ENCODE measurements at regions not wholly inside any gene's neighbourhood (a gene's known extent, or its start where the extent isn't known, plus 50 kb on each side); places are given as distances from the start of the nearest gene placed in this dataset.
A peak's percentile ranks its signal among the peaks of the same experiment; 100 is the strongest.

DNA sequence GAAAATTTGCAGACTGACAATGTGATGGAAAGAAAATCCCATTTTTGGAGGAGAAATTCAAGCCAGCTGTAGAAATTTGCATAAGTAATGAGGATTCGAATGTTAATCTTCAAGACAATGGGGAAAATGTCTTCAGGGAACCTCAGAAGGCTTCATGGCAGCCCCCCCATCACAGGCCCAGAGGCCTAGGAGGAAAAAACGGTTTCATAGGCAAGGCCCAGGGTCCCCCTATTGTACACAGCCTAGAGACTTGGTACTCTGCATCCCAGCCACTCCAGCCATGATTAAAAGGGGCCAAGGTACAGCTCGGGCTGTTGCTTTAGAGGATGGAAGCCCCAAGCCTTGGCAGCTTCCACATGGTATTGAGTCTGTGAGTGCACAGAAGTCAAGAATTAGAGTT is 303.6 kb upstream of the PCDH7 start:
- TF ChIP-seq ZNF585B (tag by site-specific recombination; IDR thresholded peaks at IDR 0.05) = peak; percentile 82
- TF ChIP-seq TRIM28 (IDR thresholded peaks at IDR 0.05; ENCODE audit: borderline replicate concordance, low read length) = peak; percentile 39; the same call in 1 of the 2 replicates
- no peak for TF ChIP-seq ZNF785 (tag by site-specific recombination; IDR thresholded peaks at IDR 0.05)
- CTCF ChIA-PET = no interaction called here
- Histone ChIP-seq H3K9me3 (ENCODE audit: control insufficient read depth, insufficient read depth, low read depth, low read length) (no peaks in the 10 kb centered on the region), H3K4me1 (ENCODE audit: control insufficient read depth, insufficient read depth, low read length) (no peaks in the 10 kb centered on the region), H3K27ac (ENCODE audit: extremely low read depth, low read depth, low read length) (no peak overlapping the region), H3K36me3 (ENCODE audit: control insufficient read depth in 2 of 2, insufficient read depth in 1 of 2, low read length in 2 of 2) (no peaks in the 10 kb centered on the region), H3K4me3 (ENCODE audit: low read depth, low read length) (no peak overlapping the region)
- POLR2A ChIA-PET = no interaction called here

DNA sequence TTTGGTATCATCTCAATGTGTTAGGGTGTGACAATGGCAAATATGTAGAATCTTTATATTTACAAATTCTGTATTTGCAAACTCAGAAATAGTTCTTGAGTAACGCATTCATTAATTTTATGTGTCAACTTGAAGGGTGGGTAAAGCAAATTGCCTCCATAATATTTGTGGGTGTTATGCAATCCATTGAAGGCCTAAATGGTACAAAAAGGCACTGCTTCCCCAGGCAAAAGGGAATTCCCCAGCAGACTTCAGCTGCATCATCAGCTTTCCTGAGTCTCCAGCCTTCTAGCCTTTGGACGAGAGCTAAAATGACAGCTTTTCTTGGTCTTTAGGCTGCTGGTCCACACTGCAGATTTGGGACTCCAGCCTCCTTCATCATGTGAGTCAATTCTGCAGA is 292.2 kb upstream of the PCDH7 start:
- CTCF ChIA-PET = no interaction called here
- no peaks in the 10 kb centered on the region for H3K9me3 ChIP-seq (ENCODE audit: control insufficient read depth, insufficient read depth, low read depth, low read length)
- H3K36me3 ChIP-seq (ENCODE audit: control insufficient read depth in 2 of 2, insufficient read depth in 1 of 2, low read length in 2 of 2) = no peaks in the 10 kb centered on the region
- TF ChIP-seq ZNF112 (tag by site-specific recombination; IDR thresholded peaks at IDR 0.05) (no peak), ZNF76 (tag by site-specific recombination; IDR thresholded peaks at IDR 0.05; ENCODE audit: borderline replicate concordance, low read depth) (no peak), ZNF658 (tag by site-specific recombination; IDR thresholded peaks at IDR 0.05) (no peak), MZF1 (tag by site-specific recombination; IDR thresholded peaks at IDR 0.05; ENCODE audit: borderline replicate concordance) (no peak), KLF8 (tag by site-specific recombination; IDR thresholded peaks at IDR 0.05) (no peak), IKZF3 (tag by site-specific recombination; IDR thresholded peaks at IDR 0.05) (no peak), ZNF2 (tag by site-specific recombination; IDR thresholded peaks at IDR 0.05) (no peak), SETDB1 (IDR thresholded peaks at IDR 0.05; ENCODE audit: insufficient read length, low read length) (no peak), ZNF660 (tag by site-specific recombination; IDR thresholded peaks at IDR 0.05) (no peak), ZNF19 (tag by site-specific recombination; IDR thresholded peaks at IDR 0.05; ENCODE audit: low read depth) (no peak), ZNF335 (tag by site-specific recombination; conservative IDR thresholded peaks at IDR 0.05) (no peak), YY1 (tag by site-specific recombination; IDR thresholded peaks at IDR 0.05) (no peak), ZNF302 (tag by site-specific recombination; IDR thresholded peaks at IDR 0.05; ENCODE audit: low read depth) (no peak), HOXD13 (CRISPR knock-in tag; IDR thresholded peaks at IDR 0.05; ENCODE audit: borderline replicate concordance) (no peak)
- TF ChIP-seq, protein P1, sequence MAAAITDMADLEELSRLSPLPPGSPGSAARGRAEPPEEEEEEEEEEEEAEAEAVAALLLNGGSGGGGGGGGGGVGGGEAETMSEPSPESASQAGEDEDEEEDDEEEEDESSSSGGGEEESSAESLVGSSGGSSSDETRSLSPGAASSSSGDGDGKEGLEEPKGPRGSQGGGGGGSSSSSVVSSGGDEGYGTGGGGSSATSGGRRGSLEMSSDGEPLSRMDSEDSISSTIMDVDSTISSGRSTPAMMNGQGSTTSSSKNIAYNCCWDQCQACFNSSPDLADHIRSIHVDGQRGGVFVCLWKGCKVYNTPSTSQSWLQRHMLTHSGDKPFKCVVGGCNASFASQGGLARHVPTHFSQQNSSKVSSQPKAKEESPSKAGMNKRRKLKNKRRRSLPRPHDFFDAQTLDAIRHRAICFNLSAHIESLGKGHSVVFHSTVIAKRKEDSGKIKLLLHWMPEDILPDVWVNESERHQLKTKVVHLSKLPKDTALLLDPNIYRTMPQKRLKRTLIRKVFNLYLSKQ (tag by site-specific recombination; IDR thresholded peaks at IDR 0.05; ENCODE audit: borderline replicate concordance) = no peak
- TF ChIP-seq, protein P2, sequence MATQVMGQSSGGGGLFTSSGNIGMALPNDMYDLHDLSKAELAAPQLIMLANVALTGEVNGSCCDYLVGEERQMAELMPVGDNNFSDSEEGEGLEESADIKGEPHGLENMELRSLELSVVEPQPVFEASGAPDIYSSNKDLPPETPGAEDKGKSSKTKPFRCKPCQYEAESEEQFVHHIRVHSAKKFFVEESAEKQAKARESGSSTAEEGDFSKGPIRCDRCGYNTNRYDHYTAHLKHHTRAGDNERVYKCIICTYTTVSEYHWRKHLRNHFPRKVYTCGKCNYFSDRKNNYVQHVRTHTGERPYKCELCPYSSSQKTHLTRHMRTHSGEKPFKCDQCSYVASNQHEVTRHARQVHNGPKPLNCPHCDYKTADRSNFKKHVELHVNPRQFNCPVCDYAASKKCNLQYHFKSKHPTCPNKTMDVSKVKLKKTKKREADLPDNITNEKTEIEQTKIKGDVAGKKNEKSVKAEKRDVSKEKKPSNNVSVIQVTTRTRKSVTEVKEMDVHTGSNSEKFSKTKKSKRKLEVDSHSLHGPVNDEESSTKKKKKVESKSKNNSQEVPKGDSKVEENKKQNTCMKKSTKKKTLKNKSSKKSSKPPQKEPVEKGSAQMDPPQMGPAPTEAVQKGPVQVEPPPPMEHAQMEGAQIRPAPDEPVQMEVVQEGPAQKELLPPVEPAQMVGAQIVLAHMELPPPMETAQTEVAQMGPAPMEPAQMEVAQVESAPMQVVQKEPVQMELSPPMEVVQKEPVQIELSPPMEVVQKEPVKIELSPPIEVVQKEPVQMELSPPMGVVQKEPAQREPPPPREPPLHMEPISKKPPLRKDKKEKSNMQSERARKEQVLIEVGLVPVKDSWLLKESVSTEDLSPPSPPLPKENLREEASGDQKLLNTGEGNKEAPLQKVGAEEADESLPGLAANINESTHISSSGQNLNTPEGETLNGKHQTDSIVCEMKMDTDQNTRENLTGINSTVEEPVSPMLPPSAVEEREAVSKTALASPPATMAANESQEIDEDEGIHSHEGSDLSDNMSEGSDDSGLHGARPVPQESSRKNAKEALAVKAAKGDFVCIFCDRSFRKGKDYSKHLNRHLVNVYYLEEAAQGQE (tag by site-specific recombination; IDR thresholded peaks at IDR 0.05) = no peak
- TF ChIP-seq, protein P3, sequence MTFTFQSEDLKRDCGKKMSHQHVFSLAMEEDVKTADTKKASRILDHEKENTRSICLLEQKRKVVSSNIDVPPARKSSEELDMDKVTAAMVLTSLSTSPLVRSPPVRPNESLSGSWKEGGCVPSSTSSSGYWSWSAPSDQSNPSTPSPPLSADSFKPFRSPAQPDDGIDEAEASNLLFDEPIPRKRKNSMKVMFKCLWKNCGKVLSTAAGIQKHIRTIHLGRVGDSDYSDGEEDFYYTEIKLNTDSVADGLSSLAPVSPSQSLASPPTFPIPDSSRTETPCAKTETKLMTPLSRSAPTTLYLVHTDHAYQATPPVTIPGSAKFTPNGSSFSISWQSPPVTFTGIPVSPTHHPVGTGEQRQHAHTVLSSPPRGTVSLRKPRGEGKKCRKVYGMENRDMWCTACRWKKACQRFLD (tag by site-specific recombination; IDR thresholded peaks at IDR 0.05) = no peak
- TF ChIP-seq, protein P4, sequence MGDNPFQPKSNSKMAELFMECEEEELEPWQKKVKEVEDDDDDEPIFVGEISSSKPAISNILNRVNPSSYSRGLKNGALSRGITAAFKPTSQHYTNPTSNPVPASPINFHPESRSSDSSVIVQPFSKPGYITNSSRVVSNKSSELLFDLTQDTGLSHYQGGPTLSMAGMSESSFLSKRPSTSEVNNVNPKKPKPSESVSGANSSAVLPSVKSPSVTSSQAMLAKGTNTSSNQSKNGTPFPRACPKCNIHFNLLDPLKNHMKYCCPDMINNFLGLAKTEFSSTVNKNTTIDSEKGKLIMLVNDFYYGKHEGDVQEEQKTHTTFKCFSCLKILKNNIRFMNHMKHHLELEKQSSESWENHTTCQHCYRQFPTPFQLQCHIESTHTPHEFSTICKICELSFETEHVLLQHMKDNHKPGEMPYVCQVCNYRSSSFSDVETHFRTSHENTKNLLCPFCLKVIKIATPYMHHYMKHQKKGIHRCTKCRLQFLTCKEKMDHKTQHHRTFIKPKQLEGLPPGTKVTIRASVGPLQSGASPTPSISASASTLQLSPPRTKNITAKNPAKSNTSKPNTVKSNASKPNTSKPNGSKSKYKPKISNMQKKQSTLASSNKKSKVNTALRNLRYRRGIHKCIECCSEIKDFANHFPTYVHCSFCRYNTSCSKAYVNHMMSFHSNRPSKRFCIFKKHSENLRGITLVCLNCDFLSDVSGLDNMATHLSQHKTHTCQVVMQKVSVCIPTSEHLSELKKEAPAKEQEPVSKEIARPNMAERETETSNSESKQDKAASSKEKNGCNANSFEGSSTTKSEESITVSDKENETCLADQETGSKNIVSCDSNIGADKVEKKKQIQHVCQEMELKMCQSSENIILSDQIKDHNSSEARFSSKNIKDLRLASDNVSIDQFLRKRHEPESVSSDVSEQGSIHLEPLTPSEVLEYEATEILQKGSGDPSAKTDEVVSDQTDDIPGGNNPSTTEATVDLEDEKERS (tag by site-specific recombination; IDR thresholded peaks at IDR 0.05) = no peak
- TF ChIP-seq, protein P5, sequence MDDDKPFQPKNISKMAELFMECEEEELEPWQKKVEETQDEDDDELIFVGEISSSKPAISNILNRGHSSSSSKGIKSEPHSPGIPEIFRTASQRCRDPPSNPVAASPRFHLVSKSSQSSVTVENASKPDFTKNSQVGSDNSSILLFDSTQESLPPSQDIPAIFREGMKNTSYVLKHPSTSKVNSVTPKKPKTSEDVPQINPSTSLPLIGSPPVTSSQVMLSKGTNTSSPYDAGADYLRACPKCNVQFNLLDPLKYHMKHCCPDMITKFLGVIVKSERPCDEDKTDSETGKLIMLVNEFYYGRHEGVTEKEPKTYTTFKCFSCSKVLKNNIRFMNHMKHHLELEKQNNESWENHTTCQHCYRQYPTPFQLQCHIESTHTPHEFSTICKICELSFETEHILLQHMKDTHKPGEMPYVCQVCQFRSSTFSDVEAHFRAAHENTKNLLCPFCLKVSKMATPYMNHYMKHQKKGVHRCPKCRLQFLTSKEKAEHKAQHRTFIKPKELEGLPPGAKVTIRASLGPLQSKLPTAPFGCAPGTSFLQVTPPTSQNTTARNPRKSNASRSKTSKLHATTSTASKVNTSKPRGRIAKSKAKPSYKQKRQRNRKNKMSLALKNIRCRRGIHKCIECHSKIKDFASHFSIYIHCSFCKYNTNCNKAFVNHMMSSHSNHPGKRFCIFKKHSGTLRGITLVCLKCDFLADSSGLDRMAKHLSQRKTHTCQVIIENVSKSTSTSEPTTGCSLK (tag by site-specific recombination; IDR thresholded peaks at IDR 0.05) = no peak
- POLR2A ChIA-PET = no interaction called here
- H3K4me3 ChIP-seq (ENCODE audit: low read depth, low read length) = no peak overlapping the region
- H3K27ac ChIP-seq (ENCODE audit: extremely low read depth, low read depth, low read length) = no peak overlapping the region
- no peaks in the 10 kb centered on the region for H3K4me1 ChIP-seq (ENCODE audit: control insufficient read depth, insufficient read depth, low read length)
